SK-N-SH treated with all-trans-retinoic acid at 6 μM for 48 hours (cell line): ENCODE measurements at regions not wholly inside any gene's neighbourhood (a gene's known extent, or its start where the extent isn't known, plus 50 kb on each side); places are given as distances from the start of the nearest gene placed in this dataset.
A peak's percentile ranks its signal among the peaks of the same experiment; 100 is the strongest.

Source experiments
- ATAC-seq: fragments of 200-7000 bp; cut with Tn5 transposase; 3 replicates; pipeline ENCODE4 v1.9.1; 2020; ENCODE audit warnings: mild to moderate bottlenecking, moderate library complexity
- BACH2 ChIP-seq: fragments of 250-450 bp; sonication (Bioruptor Pico); IDR thresholded peaks from 2 replicates; pipeline ENCODE4 v1.9.0; 2021; ENCODE audit warnings: mild to moderate bottlenecking, borderline replicate concordance
- CREB5 ChIP-seq: fragments of 250-450 bp; sonication (Bioruptor Pico); IDR thresholded peaks from 2 replicates; pipeline ENCODE4 v1.5.1; 2020; ENCODE audit warnings: low read depth, mild to moderate bottlenecking, moderate library complexity
- CSDC2 ChIP-seq: fragments of 250-450 bp; sonication (Bioruptor Pico); IDR thresholded peaks from 2 replicates; pipeline ENCODE4 v1.5.0; 2020; ENCODE audit warnings: mild to moderate bottlenecking, moderate library complexity
- CSRNP3 ChIP-seq: fragments of 250-450 bp; sonication (Bioruptor Pico); IDR thresholded peaks from 2 replicates; pipeline ENCODE4 v1.5.1; 2021; ENCODE audit warnings: mild to moderate bottlenecking, moderate library complexity
- ESRRG ChIP-seq: fragments of 250-450 bp; sonication (Bioruptor Pico); IDR thresholded peaks from 2 replicates; pipeline ENCODE4 v1.6.1; 2021; ENCODE audit warnings: mild to moderate bottlenecking
- GLIS3 ChIP-seq: fragments of 250-450 bp; sonication (Bioruptor Pico); IDR thresholded peaks from 2 replicates; pipeline ENCODE4 v1.5.0; 2020; ENCODE audit warnings: mild to moderate bottlenecking, moderate library complexity
- ISL1 ChIP-seq: fragments of 250-450 bp; sonication (Bioruptor Pico); IDR thresholded peaks from 2 replicates; pipeline ENCODE4 v2.1.2; 2022; ENCODE audit warnings: mild to moderate bottlenecking, moderate library complexity
- OSR1 ChIP-seq: fragments of 250-450 bp; sonication (Bioruptor Pico); IDR thresholded peaks from 2 replicates; pipeline ENCODE4 v1.8.0; 2022; ENCODE audit warnings: moderate library complexity, mild to moderate bottlenecking, inconsistent platforms
- PATZ1 ChIP-seq: fragments of 250-450 bp; sonication (Bioruptor Pico); IDR thresholded peaks from 2 replicates; pipeline ENCODE4 v1.8.0; 2020; ENCODE audit warnings: mild to moderate bottlenecking, moderate library complexity, borderline replicate concordance
- POU6F1 ChIP-seq: fragments of 250-450 bp; sonication (Bioruptor Pico); IDR thresholded peaks from 2 replicates; pipeline ENCODE4 v1.8.0; 2021; ENCODE audit warnings: low read depth, mild to moderate bottlenecking, moderate library complexity, borderline replicate concordance
- RARB ChIP-seq: fragments of 250-450 bp; sonication (Bioruptor Pico); IDR thresholded peaks from 2 replicates; pipeline ENCODE4 v1.8.0; 2021; ENCODE audit warnings: mild to moderate bottlenecking, moderate library complexity
- SNAI2 ChIP-seq: fragments of 250-450 bp; sonication (Bioruptor Pico); IDR thresholded peaks from 2 replicates; pipeline ENCODE4 v1.5.0; 2020; ENCODE audit warnings: mild to moderate bottlenecking, moderate library complexity
- TCF4 ChIP-seq: fragments of 250-450 bp; sonication (Bioruptor Pico); IDR thresholded peaks from 2 replicates; pipeline ENCODE4 v1.8.0; 2021; ENCODE audit warnings: mild to moderate bottlenecking, moderate library complexity, borderline replicate concordance
- TOX ChIP-seq: fragments of 250-450 bp; sonication (Bioruptor Pico); IDR thresholded peaks from 2 replicates; pipeline ENCODE4 v1.8.0; 2021; ENCODE audit warnings: mild to moderate bottlenecking, moderate library complexity, borderline replicate concordance
- ZC3H10 ChIP-seq: fragments of 250-450 bp; sonication (Bioruptor Pico); IDR thresholded peaks from 2 replicates; pipeline ENCODE4 v1.5.1; 2021; ENCODE audit warnings: mild to moderate bottlenecking, moderate library complexity
- ZFP30 ChIP-seq: fragments of 450-650 bp; formaldehyde crosslinking; IDR thresholded peaks from 2 replicates; pipeline ENCODE4 v1.5.0; 2022; ENCODE audit warnings: mild to moderate bottlenecking, moderate library complexity
- ZNF565 ChIP-seq: fragments of 450-650 bp; formaldehyde crosslinking; conservative IDR thresholded peaks from 2 replicates; pipeline ENCODE4 v1.5.0; 2020; ENCODE audit warnings: low read depth, mild to moderate bottlenecking, moderate library complexity
- ZNF8 ChIP-seq: fragments of 450-650 bp; formaldehyde crosslinking; IDR thresholded peaks from 2 replicates; pipeline ENCODE4 v1.5.0; 2020; ENCODE audit warnings: mild to moderate bottlenecking, moderate library complexity

GRCh38 chr4:123125477-123125876 is 203.1 kb upstream of the NUDT6 start:
- TF ChIP-seq ESRRG (CRISPR knock-in tag) (no peak), GLIS3 (no peak)
- ATAC-seq: no peak

- TF ChIP-seq OSR1 (CRISPR knock-in tag): no peak
- no peak for TF ChIP-seq PATZ1 (CRISPR knock-in tag)
- TF ChIP-seq CSRNP3 (CRISPR knock-in tag): no peak
- TF ChIP-seq GLIS3: no peak
- TF ChIP-seq ZC3H10 (CRISPR knock-in tag): no peak
- no peak for TF ChIP-seq TCF4 (CRISPR knock-in tag)
- no peak for TF ChIP-seq TOX (CRISPR knock-in tag)
- TF ChIP-seq BACH2: no peak
- no peak for TF ChIP-seq CREB5 (CRISPR knock-in tag)
- TF ChIP-seq, all 23 proteins: peak for 0
- peak; percentile 64 for ATAC-seq
Measured at GRCh38 chr4:123127218-123127617, 204.8 kb upstream of the NUDT6 start.

- TF ChIP-seq ZNF565 (CRISPR knock-in tag) (no peak), ISL1 (CRISPR knock-in tag) (no peak), POU6F1 (CRISPR knock-in tag) (peak; percentile 42; the same call in 1 of the 2 replicates)
- peak; percentile 21; the same call in 1 of the 3 replicates for ATAC-seq
Measured at GRCh38 chr4:123127875-123128274, 205.5 kb upstream of the NUDT6 start.

- no peak for TF ChIP-seq PATZ1 (CRISPR knock-in tag)
- TF ChIP-seq CSDC2 (CRISPR knock-in tag): no peak
- no peak for TF ChIP-seq POU6F1 (CRISPR knock-in tag)
- no peak for TF ChIP-seq ISL1 (CRISPR knock-in tag)
- TF ChIP-seq OSR1 (CRISPR knock-in tag): no peak
- no peak for TF ChIP-seq ZNF8 (CRISPR knock-in tag)
- TF ChIP-seq CSRNP3 (CRISPR knock-in tag): no peak
- no peak for TF ChIP-seq TOX (CRISPR knock-in tag)
- no peak for TF ChIP-seq BACH2
- TF ChIP-seq SNAI2 (CRISPR knock-in tag): no peak
- TF ChIP-seq ZFP30 (CRISPR knock-in tag): no peak
- no peak for TF ChIP-seq GLIS3
- no peak for TF ChIP-seq ZC3H10 (CRISPR knock-in tag)
- TF ChIP-seq ESRRG (CRISPR knock-in tag): no peak
- no peak for TF ChIP-seq RARB (CRISPR knock-in tag)
- no peak for TF ChIP-seq ZNF565 (CRISPR knock-in tag)
- ATAC-seq: no peak
Measured at GRCh38 chr4:123133397-123134050, 211.1 kb upstream of the NUDT6 start.
